ENCODE measurements at regions not wholly inside any gene's neighbourhood (a gene's known extent, or its start where the extent isn't known, plus 50 kb on each side); places are given as distances from the start of the nearest gene placed in this dataset.

DNA sequence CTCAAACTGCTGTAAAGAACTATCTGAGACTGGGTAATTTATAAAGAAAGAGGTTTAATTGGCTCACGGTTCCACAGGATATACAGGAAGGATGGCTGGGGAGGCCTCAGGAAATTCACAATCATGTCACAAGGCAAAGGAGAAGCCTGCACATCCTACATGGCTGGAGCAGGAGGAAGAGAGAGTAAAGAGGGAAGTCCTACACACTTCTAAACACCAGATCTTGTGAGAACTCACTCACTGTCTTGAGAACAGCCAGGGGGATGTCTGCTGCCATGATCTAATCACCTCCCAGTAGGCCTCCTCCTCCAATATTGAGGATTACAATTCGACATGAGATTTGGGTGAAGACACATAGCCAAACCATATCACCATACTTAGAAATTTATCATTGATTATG lies 1307.0 kb upstream of the GJE1 start:
- DNase-seq (ENCODE audit: low read depth): no peak
- TF ChIP-seq, protein P1, sequence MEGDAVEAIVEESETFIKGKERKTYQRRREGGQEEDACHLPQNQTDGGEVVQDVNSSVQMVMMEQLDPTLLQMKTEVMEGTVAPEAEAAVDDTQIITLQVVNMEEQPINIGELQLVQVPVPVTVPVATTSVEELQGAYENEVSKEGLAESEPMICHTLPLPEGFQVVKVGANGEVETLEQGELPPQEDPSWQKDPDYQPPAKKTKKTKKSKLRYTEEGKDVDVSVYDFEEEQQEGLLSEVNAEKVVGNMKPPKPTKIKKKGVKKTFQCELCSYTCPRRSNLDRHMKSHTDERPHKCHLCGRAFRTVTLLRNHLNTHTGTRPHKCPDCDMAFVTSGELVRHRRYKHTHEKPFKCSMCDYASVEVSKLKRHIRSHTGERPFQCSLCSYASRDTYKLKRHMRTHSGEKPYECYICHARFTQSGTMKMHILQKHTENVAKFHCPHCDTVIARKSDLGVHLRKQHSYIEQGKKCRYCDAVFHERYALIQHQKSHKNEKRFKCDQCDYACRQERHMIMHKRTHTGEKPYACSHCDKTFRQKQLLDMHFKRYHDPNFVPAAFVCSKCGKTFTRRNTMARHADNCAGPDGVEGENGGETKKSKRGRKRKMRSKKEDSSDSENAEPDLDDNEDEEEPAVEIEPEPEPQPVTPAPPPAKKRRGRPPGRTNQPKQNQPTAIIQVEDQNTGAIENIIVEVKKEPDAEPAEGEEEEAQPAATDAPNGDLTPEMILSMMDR (conservative IDR thresholded peaks at IDR 0.05; ENCODE audit: low read depth, low read length): no peak
- no peak overlapping the region for H3K4me3 ChIP-seq (ENCODE audit: low read length)

DNA sequence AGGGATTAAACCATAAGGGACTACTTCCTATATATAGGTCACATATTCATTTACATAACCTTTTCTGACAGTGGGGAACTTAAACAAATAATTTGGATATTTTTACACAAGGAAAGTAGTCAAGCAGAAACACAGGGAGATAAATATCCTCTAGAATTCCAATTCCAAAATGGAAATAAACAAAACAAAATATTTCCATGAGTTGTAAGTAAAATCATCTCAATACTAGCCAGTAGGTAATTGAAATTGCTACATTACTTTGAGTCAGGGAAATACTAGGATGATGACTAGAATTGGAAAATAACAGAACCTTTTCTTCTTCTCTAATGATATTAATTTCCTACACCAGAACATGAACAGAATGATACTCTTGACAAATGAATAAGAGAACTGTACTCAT lies 1308.1 kb upstream of the GJE1 start:
- TF ChIP-seq, protein P1 (conservative IDR thresholded peaks at IDR 0.05; ENCODE audit: low read depth, low read length): no peak
- H3K4me3 ChIP-seq (ENCODE audit: low read length): no peak overlapping the region
- DNase-seq (ENCODE audit: low read depth): no peak

DNA sequence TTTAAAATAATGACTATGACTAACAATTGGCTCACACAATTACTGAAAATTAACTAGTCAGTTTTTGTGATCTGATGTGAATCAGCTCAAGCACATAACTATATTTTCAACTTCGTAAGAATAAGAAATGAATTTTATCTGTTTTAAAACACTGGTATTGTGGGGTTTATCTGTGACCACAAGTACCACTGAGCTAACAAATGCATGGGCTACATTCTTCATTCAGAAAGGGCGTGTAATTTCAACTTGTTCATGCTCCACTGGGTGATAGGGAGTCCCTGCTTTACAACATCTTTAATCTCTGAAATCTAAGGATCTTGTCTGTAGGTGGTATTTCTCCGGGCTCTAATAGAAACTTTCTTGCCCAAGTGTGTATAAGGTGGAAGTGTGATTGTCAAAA lies 1311.5 kb upstream of the GJE1 start:
- no peak overlapping the region for H3K4me3 ChIP-seq (ENCODE audit: low read length)
- no peak for DNase-seq (ENCODE audit: low read depth)
- TF ChIP-seq, protein P1 (conservative IDR thresholded peaks at IDR 0.05; ENCODE audit: low read depth, low read length): no peak

DNA sequence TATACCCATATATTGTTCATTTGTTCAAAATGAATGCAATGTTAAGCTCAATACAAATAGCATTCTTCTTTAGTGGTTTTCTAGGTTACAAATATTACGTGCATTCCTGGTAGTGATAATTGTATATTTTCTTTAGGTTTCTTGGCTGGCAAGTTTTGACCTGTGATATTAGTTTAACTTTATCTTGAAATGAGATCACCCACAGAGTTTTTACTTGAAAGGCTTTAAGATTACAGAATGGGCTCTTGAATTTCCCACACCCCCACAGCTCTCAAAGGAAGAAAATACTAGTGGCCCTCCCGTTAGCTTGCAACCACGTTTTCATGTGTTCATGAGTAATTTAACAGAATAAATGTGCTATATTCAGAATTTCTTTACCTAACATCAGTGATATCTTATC lies 1315.5 kb upstream of the GJE1 start:
- no peak overlapping the region for H3K4me3 ChIP-seq (ENCODE audit: low read length)
- DNase-seq (ENCODE audit: low read depth): no peak
- TF ChIP-seq, protein P1 (conservative IDR thresholded peaks at IDR 0.05; ENCODE audit: low read depth, low read length): no peak

DNA sequence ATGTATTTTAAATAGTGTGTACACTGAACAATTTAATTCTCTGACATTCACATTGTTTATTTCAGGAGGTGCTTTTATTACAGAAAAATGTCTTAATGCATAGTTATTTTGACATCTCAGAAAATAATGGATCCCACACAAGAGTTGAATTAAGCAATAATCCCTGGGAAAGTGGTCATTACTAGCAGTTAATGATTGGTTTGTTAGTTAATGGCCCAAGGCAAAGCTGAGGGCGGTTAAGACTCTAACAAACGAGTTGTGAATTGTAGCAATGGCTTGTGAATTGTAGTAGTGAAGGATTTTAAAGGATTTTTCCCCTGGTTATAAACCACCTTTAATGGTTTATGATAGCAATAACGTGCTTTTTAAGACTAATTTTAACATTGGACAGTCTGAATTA lies 1316.0 kb upstream of the GJE1 start:
- no peak for DNase-seq (ENCODE audit: low read depth)
- no peak overlapping the region for H3K4me3 ChIP-seq (ENCODE audit: low read length)
- TF ChIP-seq, protein P1 (conservative IDR thresholded peaks at IDR 0.05; ENCODE audit: low read depth, low read length): no peak

DNA sequence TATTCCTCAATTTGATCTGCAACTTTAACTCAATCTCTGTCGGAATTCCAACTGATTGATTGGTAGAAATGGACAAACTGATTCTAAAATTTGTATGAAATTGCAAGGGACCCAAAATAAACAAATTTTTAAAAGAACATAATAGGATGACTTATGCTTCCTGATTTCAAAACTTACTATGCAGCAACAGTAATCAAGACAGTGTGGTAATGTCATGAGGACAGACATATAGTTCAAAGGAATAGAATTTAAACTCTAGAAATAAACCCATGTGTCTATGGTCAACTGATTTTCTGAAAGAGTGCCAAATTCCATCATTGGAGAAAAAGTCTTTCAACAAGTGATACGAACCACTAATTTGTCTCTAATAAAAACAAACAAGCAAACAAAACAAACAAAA lies 1320.1 kb upstream of the GJE1 start:
- DNase-seq (ENCODE audit: low read depth): no peak
- no peak overlapping the region for H3K4me3 ChIP-seq (ENCODE audit: low read length)
- TF ChIP-seq, protein P1 (conservative IDR thresholded peaks at IDR 0.05; ENCODE audit: low read depth, low read length): no peak

DNA sequence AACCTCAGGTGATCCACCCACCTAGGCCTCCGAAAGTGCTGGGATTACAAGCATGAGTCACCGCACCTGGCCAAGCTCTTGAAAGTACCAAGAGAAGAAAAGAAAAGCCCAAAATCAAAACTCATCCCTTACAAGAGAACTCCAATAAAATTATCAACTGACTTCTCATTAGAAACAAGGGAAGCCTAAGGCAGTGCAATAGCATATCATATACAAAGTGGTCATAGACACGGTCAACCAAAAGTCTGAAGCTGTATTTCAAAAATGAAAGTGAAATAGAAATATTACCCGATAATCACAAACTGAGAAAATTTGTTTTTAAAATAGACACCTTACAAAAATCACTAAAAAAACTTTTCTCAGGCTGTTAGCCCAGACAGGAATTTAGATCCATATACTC lies 1321.1 kb upstream of the GJE1 start:
- TF ChIP-seq, protein P1 (conservative IDR thresholded peaks at IDR 0.05; ENCODE audit: low read depth, low read length): no peak
- H3K4me3 ChIP-seq (ENCODE audit: low read length): no peak overlapping the region
- DNase-seq (ENCODE audit: low read depth): no peak
